ENCODE measurements at regions not wholly inside any gene's neighbourhood (a gene's known extent, or its start where the extent isn't known, plus 50 kb on each side); places are given as distances from the start of the nearest gene placed in this dataset.

- DNase-seq (ENCODE audit: low read depth in 2 of 2), result no peak
Observed at GRCh38 chr2:192292478-192292877, 97.7 kb upstream of the TMEFF2 start.

- no peak for DNase-seq (ENCODE audit: low read depth in 2 of 2)
Observed at GRCh38 chr2:192288295-192288694, 93.6 kb upstream of the TMEFF2 start.

DNA sequence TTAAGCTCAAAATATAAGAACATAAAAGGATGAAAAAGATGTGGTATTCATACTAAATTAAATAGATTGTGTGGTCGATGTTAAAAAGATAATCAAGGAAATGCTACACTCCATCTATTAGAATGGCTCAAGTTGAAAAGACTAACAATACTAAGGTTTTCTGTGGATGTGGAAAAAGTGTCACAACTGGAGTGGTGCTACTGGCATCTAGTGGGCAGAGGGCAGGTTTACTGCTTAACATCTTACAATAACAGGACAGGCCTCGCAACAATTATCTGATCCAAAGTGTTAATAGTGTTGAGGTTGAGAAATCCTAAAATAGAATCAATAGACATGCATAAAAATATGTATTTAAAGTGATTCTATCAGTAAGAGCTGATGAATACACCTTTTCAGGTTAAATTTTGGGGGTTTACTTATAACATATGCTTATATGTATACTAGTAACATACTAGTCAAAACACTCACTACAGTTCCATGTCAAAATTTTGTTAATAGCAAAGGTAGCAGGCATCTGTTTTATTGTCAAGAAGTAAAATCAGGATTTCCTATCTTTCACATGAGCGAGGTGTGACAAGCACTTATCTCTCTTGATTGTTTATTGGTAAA lies 91.5 kb upstream of the TMEFF2 start:
- DNase-seq (ENCODE audit: low read depth in 2 of 2), result no peak

- no peak for DNase-seq (ENCODE audit: low read depth in 2 of 2)
Observed at GRCh38 chr2:192283450-192283849, 88.7 kb upstream of the TMEFF2 start.

GRCh38 chr2:192278701-192279100 lies 84.0 kb upstream of the TMEFF2 start:
- DNase-seq (ENCODE audit: low read depth in 2 of 2), result no peak

GRCh38 chr2:192277494-192278109 lies 82.9 kb upstream of the TMEFF2 start:
- no peak for DNase-seq (ENCODE audit: low read depth in 2 of 2)

GRCh38 chr2:192275632-192276031 lies 80.9 kb upstream of the TMEFF2 start:
- no peak for DNase-seq (ENCODE audit: low read depth in 2 of 2)

DNA sequence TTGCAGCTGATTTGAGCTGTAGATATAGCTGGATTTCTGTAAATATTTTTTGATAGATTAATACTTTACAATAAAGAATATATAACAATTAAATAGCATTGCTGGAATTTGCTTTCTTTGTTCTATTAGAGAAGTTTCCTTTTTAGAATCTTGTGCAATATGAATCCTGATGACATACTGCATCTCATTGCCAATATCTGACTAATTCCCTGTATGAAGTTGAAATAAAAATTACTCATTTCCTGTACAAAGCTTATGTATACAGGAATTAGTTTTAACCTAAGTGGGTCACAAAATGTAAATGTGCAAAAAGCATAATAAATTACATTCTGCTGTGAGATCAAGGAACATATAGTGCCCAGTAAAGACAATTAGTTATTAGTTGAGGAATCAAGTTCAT lies 72.8 kb upstream of the TMEFF2 start:
- no peak for DNase-seq (ENCODE audit: low read depth in 2 of 2)

DNA sequence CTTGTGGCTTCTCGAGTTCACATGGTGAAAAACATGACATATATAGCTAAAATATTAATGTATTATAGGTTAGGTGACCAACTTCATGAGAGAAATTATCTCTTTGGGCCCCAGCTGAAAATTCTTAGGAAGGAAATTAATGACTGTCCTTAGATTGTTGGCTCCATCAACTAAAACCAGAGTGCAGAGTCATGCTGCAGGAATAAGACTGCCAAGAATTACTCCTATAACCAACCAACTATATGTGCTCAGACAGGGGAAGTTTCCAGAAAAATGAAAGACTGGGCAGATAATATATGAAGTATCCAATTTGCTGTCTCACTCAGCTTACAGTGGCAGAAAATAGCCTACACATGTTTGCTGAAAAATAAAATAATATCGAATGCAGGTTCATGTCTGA lies 71.0 kb upstream of the TMEFF2 start:
- DNase-seq (ENCODE audit: low read depth in 2 of 2), result no peak

DNA sequence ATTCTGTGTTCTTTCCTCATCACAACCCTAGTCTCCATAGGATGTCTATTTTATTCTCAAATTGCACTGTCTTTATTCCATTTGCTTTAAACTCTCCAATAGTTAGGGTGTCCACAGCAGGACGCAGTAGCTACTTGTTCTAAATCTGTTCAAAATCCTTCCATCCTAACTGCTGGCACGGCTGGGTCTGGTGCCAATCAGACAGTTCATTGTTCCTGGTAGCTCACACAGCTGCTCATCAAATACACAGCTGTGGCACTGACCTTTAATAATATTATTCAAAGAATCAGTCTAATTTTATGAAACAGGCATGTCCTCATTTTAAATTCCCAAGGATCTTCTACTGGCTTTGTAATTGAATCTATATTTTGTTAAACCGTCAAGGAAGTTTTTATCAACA lies 59.7 kb upstream of the TMEFF2 start:
- no peak for DNase-seq (ENCODE audit: low read depth in 2 of 2)

- DNase-seq (ENCODE audit: low read depth in 2 of 2), result no peak
Observed at GRCh38 chr2:192253692-192254091, 59.0 kb upstream of the TMEFF2 start.

DNA sequence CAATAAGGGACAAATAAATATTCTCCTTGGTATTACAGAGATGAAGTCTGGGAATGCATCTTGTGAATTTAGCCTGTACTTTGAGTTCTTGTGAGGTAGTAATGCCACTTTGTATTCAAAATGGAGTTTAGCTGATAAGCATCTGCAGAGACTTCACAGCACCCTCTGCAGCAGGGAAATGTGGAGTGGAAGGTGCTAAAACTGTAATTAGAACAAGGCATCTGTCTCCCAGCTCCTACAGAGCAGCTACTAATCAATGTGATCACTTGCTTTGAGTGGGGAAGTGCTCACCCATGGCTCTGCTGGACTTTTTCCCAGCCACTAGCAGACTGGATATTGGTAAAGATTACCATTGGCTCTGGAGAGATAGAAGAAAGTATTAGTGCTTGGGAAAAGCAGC lies 56.2 kb upstream of the TMEFF2 start:
- no peak for DNase-seq (ENCODE audit: low read depth in 2 of 2)

- no peak for DNase-seq (ENCODE audit: low read depth in 2 of 2)
Observed at GRCh38 chr2:192247456-192247855, 52.7 kb upstream of the TMEFF2 start.

- no peak for DNase-seq (ENCODE audit: low read depth in 2 of 2)
Observed at GRCh38 chr2:192246297-192246696, 51.6 kb upstream of the TMEFF2 start.

DNA sequence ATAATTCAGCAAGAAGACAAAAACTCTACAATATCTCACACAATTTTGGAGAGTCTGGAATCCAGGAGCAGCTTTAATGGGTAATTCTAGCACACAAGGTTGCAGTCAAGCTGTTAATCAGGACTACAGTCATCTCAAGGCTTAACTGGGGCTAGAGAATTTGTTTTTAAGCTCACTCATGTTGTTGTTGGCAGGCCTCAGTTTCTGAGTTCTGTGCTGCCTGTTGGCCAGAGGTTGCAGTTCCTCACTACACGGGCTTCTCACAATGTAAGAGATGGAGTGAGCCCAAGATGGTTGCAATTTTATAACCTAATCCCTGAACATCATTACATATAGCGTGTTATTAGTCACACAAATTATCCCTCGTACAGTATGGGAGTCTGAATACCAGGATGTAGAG lies 50.6 kb upstream of the TMEFF2 start:
- DNase-seq (ENCODE audit: low read depth in 2 of 2), result no peak

All from stimulated activated CD8-positive, alpha-beta memory T cell treated with anti-CD3 and anti-CD28 coated beads, Interleukin-2, amount 100 ng/mL, for 1 hour (primary cell).